ENCODE measurements at regions not wholly inside any gene's neighbourhood (a gene's known extent, or its start where the extent isn't known, plus 50 kb on each side); places are given as distances from the start of the nearest gene placed in this dataset.

DNA sequence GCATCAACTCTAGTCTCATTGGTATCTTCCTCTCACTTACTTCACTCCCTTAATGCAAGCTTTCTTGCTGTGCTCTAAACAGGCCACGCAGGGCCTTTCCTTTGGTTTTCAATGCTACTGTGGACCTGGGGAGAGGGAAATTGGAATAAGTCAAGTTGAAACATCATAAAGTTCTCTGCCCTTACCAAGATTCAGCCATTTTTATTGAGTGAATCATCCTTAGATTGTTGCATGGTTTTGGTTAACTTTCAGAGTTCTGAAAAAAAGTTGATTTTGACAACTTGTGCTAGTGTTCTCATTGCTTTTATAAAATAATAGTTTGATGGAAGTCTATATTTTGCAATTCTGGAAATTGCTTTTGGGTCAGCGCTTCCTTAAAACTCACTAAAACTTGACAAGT, 852.8 kb upstream of the ACVR2A start:
- TF ChIP-seq, protein P1, sequence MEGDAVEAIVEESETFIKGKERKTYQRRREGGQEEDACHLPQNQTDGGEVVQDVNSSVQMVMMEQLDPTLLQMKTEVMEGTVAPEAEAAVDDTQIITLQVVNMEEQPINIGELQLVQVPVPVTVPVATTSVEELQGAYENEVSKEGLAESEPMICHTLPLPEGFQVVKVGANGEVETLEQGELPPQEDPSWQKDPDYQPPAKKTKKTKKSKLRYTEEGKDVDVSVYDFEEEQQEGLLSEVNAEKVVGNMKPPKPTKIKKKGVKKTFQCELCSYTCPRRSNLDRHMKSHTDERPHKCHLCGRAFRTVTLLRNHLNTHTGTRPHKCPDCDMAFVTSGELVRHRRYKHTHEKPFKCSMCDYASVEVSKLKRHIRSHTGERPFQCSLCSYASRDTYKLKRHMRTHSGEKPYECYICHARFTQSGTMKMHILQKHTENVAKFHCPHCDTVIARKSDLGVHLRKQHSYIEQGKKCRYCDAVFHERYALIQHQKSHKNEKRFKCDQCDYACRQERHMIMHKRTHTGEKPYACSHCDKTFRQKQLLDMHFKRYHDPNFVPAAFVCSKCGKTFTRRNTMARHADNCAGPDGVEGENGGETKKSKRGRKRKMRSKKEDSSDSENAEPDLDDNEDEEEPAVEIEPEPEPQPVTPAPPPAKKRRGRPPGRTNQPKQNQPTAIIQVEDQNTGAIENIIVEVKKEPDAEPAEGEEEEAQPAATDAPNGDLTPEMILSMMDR (conservative IDR thresholded peaks at IDR 0.05; ENCODE audit: low read depth, low read length), result no peak
- no peak overlapping the region for H3K4me3 ChIP-seq (ENCODE audit: low read length)
- no peak for DNase-seq (ENCODE audit: low read depth)

DNA sequence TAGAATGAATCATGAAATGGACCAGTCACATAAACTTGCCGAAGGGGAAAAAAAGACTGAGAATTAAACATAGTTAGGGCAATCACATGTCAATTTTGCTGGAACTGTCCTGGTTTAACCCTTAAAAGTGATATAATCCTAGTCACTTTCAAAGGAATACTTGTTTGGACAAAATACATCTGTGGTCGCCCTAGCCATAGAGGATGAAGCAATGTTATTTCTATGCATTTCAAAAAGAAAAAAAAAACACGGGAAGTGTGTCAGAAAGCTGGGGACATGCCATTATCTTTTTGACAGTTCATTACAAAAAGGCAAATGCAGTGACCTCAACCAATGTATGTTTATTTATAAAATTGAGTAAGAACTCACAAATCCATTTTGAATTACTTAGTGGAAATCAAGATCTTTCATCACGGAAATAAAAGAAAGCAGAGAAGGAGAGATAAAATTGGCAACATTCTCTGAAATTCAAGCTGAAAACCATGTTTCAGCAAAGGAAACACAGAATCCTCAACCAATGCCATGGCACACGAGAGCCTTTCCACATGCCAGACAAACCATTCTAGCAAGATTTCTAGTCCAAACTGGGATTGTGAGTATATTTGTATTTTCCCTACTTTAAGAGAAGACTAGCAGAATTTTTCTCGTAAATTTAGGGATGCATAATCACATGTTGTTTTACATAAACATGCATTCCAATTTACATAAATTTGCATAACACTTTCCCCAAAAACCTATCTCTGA, 854.3 kb upstream of the ACVR2A start:
- H3K4me3 ChIP-seq (ENCODE audit: low read length), result no peak overlapping the region
- TF ChIP-seq, protein P1 (conservative IDR thresholded peaks at IDR 0.05; ENCODE audit: low read depth, low read length), result no peak
- no peak for DNase-seq (ENCODE audit: low read depth)

DNA sequence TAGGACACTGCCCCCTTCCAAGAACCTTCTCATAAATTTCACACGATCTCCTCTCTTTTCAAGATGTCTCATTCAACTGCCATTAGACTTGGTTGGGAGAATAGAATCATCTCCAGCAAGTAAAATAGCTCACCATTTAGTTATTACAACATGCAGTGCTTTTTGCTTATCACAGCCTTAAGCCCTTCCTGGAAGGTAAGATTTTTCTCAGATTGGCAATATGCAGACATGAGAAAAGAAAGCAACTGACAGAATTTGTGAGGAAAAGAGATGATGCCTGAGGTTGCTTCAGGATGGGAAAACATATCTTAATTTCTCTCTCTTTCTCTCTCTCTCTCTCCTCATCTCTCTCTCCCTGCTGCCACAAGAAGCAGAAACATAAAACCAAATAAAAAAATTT, 855.1 kb upstream of the ACVR2A start:
- H3K4me3 ChIP-seq (ENCODE audit: low read length), result no peak overlapping the region
- TF ChIP-seq, protein P1 (conservative IDR thresholded peaks at IDR 0.05; ENCODE audit: low read depth, low read length), result no peak
- DNase-seq (ENCODE audit: low read depth), result no peak

DNA sequence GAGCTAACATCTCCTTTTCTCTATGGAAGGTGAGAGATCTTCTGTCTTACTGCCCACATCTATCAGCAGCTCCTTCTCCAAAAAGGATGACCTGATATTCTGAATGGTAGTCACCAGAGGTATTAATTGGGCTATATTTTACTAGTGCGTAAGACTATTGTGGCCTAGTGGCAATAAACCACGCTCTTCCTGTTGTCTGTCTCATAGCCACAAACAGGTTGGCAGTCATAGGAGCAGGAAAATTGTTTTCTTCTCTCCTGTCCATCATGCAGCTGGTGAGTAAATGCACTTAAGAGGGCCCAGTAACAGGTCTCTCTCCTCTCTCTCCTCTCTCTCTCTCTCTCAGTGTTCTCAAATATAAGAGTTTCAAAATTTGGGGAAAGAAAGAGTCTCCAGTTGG, 856.8 kb upstream of the ACVR2A start:
- TF ChIP-seq, protein P1 (conservative IDR thresholded peaks at IDR 0.05; ENCODE audit: low read depth, low read length), result no peak
- DNase-seq (ENCODE audit: low read depth), result no peak

DNA sequence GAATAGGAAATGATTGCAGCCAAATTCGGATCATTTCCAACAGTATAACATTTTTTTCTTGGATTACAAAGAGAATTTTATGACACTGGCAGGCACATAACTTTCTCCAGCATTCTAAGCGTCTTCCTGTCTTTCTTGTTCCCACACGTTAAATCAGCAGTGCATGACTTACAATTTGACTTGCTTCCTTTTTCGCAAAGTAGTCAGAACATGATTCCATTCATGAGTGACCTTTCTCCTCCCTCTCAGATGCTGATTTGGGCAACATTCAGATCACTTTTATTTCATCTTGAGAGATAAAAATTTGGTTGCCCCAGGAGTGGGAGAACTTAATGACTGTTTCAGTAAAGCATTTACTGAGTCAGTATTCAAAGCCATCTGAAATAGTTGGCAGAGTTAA, 858.7 kb upstream of the ACVR2A start:
- DNase-seq (ENCODE audit: low read depth), result no peak
- TF ChIP-seq, protein P1 (conservative IDR thresholded peaks at IDR 0.05; ENCODE audit: low read depth, low read length), result no peak
- H3K4me3 ChIP-seq (ENCODE audit: low read length), result no peak overlapping the region

More for the DNA sequence above, 856.8 kb upstream of the ACVR2A start:
- H3K4me3 ChIP-seq (ENCODE audit: low read length), result no peak overlapping the region

DNA sequence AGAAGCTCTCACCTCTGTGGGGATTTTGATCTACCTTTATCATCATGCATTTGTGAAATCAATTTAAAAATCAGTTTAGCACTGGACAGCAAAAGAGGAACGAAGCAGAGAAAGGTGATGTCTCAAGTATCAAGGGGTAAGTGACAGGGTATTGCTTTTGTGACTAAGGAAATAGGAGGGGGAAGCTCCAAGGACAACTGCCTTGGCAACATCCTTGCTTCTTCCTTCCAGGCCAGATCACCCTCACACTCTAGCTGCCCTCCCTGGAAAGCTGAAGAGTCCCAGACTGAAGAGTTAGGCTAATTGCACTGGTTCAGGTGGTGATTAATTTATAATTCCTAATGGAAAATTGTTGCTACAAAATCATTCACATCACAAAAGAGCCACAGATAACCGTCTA, 859.1 kb upstream of the ACVR2A start:
- no peak overlapping the region for H3K4me3 ChIP-seq (ENCODE audit: low read length)
- TF ChIP-seq, protein P1 (conservative IDR thresholded peaks at IDR 0.05; ENCODE audit: low read depth, low read length), result no peak
- DNase-seq (ENCODE audit: low read depth), result no peak

DNA sequence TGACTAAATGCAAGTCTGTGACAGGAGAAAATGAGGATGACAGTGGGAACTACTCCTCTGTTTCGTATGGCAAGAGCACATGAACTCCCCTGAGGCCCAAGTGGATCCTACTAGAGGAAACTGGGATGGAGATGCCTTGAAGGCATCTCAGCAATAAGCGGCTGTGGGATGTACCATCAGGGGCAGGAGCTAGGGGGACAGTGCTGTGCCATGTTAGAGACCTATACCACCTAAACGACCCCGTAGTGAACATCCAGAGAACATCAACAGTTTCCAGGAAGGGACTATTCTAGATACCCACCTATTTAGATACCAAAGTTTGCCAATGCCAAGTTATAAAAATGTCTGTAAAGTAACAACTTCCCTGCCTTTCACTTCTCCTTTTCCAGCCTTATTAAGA, 860.8 kb upstream of the ACVR2A start:
- no peak for DNase-seq (ENCODE audit: low read depth)
- TF ChIP-seq, protein P1 (conservative IDR thresholded peaks at IDR 0.05; ENCODE audit: low read depth, low read length), result no peak
- no peak overlapping the region for H3K4me3 ChIP-seq (ENCODE audit: low read length)
